SIG-M5 treated with dmso at 0.1 percent for 504 hours (cell line): ENCODE measurements at regions not wholly inside any gene's neighbourhood (a gene's known extent, or its start where the extent isn't known, plus 50 kb on each side); places are given as distances from the start of the nearest gene placed in this dataset.

ENCODE experiments used
- DNase-seq: peaks from one replicate; lab custom pipeline; 2025; ENCODE audit not compliant: unreplicated experiment; lab: John Stamatoyannopoulos, UW

- no peak for DNase-seq
Observed at GRCh38 chr9:134967547-134967930, 49.8 kb upstream of the FCN1 start.

- no peak for DNase-seq
Observed at GRCh38 chr9:134968011-134968822, 50.5 kb upstream of the FCN1 start.

- no peak for DNase-seq
Observed at GRCh38 chr9:134968823-134969090, 51.0 kb upstream of the FCN1 start.

GRCh38 chr9:134969156-134970045 is 51.7 kb upstream of the FCN1 start:
- no peak for DNase-seq

- DNase-seq = no peak
Observed at GRCh38 chr9:134970198-134970597, 52.5 kb upstream of the FCN1 start.

- no peak for DNase-seq
Observed at GRCh38 chr9:134970719-134971118, 53.0 kb upstream of the FCN1 start.

GRCh38 chr9:134971196-134971595 is 53.5 kb upstream of the FCN1 start:
- DNase-seq = no peak

GRCh38 chr9:134971696-134972095 is 54.0 kb upstream of the FCN1 start:
- no peak for DNase-seq

GRCh38 chr9:134972140-134972539 is 54.4 kb upstream of the FCN1 start:
- DNase-seq = no peak

- no peak for DNase-seq
Observed at GRCh38 chr9:134975253-134975652, 57.5 kb upstream of the FCN1 start.

- DNase-seq = no peak
Observed at GRCh38 chr9:134976403-134976802, 58.7 kb upstream of the FCN1 start.

GRCh38 chr9:134978272-134978671 is 60.6 kb upstream of the FCN1 start:
- DNase-seq = no peak

GRCh38 chr9:134980516-134980915 is 62.8 kb upstream of the FCN1 start:
- no peak for DNase-seq

GRCh38 chr9:134980991-134981390 is 63.3 kb upstream of the FCN1 start:
- DNase-seq = no peak

- DNase-seq = no peak
Observed at GRCh38 chr9:134981829-134982228, 64.1 kb upstream of the FCN1 start.

GRCh38 chr9:134982311-134982710 is 64.6 kb upstream of the FCN1 start:
- DNase-seq = no peak

GRCh38 chr9:134983074-134983473 is 65.4 kb upstream of the FCN1 start:
- peak; percentile 0 for DNase-seq

- no peak for DNase-seq
Observed at GRCh38 chr9:134983506-134984371, 66.0 kb upstream of the FCN1 start.

- no peak for DNase-seq
Observed at GRCh38 chr9:134984372-134985265, 66.9 kb upstream of the FCN1 start.

GRCh38 chr9:134985451-134985850 is 67.7 kb upstream of the FCN1 start:
- no peak for DNase-seq
